ENCODE measurements at regions not wholly inside any gene's neighbourhood (a gene's known extent, or its start where the extent isn't known, plus 50 kb on each side); places are given as distances from the start of the nearest gene placed in this dataset.

DNA sequence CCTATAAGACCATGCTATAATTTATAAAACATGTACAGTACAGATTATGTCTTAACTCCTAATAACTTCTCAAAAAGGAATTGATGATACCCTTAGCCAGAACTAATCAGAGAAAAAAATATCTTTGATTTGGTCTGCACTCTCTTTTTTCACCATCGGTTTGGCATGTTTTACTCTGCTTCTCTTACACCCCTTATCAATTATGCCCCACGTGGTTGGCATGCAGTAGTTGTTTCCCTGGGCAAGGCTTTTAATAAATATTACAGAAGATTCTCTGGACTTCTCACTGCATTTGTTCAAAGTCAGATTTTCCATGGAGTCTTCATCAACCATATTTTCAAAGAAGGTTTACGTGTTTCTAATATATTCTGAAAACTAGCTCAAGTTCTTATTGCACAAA, 167.4 kb upstream of the LRIG3 start:
- TF ChIP-seq, protein P1, sequence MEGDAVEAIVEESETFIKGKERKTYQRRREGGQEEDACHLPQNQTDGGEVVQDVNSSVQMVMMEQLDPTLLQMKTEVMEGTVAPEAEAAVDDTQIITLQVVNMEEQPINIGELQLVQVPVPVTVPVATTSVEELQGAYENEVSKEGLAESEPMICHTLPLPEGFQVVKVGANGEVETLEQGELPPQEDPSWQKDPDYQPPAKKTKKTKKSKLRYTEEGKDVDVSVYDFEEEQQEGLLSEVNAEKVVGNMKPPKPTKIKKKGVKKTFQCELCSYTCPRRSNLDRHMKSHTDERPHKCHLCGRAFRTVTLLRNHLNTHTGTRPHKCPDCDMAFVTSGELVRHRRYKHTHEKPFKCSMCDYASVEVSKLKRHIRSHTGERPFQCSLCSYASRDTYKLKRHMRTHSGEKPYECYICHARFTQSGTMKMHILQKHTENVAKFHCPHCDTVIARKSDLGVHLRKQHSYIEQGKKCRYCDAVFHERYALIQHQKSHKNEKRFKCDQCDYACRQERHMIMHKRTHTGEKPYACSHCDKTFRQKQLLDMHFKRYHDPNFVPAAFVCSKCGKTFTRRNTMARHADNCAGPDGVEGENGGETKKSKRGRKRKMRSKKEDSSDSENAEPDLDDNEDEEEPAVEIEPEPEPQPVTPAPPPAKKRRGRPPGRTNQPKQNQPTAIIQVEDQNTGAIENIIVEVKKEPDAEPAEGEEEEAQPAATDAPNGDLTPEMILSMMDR (conservative IDR thresholded peaks at IDR 0.05 in 1 of 2, IDR thresholded peaks at IDR 0.05 in 1 of 2; ENCODE audit: extremely low read depth in 1 of 2, insufficient read depth in 1 of 2, low read depth in 1 of 2, low read length in 2 of 2), result no peak
- no peak for TF ChIP-seq EZH2 (IDR thresholded peaks at IDR 0.05; ENCODE audit: borderline replicate concordance, low read length)

All from mammary epithelial cell (primary cell).